ENCODE measurements at regions not wholly inside any gene's neighbourhood (a gene's known extent, or its start where the extent isn't known, plus 50 kb on each side); places are given as distances from the start of the nearest gene placed in this dataset.

DNA sequence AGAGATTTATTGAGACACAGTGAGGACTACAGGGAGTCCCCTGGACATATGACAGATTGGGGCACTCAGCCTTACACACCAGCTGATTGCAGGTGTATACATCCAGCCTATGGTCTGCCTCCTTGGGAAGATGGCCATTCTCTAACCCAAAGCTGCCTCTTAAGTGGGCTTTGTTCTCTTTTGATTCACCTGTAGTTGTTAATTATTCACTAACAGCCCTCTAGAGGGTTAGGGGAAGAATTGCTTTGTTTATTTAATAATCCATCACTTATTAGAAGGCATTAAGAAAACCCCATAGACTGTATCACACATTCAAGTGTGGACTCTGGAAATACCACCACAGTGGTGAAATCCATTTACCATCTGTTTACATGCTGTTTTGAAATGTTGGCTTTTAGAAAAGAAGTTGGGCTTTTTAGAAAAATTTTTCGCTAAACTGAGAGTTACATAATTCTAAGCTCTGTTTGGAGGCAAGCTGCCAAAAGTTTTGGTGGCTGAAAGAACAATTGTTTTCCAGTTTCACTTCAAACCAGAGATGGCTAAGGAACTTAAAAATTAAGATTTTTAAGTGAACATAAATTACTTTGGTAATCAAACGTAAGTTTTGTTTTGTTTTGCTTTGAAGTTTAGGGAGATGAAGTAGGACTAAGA, 379.1 kb downstream of the ADRA2A start:
- no peak for DNase-seq

DNA sequence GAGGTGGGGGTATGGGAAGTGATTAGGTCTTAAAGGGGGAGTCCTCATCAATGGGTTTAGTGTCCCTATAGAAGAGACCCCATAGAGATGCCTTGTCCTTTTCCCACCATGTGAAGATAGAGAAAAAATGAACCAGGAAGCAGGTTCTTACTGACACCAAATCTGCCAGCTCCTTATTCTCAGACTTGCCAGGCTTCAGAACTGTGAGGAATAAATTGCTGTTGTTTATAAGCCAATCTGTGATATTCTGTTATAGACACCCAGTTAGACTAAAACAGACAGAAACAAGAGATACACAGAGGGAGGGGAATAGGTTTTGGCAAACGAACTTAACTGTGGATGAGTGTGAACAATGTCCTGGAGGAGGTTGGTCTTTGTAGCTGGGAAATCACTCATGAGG, 381.4 kb downstream of the ADRA2A start:
- no peak for DNase-seq

DNA sequence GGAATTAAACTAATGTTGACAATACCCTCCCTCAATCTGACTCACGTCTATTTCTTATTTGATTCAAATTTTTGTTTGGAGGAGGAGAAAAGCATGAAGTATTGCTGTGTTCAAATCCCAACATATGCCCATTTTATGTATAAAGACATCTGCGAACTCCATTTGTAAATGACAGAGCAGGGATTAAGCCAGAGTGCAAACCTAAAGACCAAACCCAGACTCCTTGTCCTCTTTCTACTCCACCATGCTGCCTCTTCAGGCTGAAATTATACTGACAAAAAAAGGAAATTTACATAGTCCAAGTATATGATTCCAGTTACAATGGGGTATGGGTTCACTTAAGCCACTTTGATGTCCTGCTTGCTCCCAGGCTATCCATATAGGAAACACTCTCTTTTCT, 383.1 kb downstream of the ADRA2A start:
- DNase-seq = no peak

DNA sequence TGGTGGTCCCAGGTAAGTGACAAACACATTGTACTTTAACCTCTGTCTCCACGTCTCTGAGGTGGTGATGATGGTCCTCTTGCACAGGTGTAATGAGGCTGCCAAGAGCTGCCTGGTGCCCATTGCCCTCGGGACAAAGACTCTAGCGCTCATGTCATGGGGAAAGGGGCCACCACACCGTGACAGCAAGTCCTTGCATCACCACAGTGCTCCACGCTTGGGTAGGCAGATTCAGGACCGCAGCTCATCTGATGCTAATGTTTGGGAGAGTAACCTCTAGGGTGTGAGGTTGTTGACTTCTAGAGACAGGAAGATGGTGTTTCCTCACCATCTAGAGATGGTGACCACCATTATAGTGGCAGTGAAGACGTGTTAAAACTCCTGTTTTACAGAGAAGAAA, 395.6 kb downstream of the ADRA2A start:
- DNase-seq = no peak

DNA sequence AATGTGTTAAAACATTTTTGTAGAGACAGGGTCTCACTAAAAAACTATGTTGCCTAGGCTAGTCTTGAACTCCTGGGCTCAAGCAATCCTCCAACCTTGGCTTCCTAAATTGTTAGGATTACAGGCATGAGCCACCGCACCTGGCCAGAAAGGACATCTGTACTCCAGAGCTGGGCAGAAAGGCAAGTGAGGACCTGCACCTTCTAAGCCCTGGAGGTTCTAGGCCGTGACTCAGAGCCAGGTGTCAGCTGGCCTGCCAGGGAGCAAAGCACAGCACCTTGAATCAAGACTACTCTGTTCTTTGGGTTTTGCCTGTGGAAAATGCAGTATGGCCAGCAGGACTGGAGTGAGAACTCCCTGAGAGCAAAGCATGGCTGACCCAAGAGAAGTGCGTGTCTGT, 396.5 kb downstream of the ADRA2A start:
- DNase-seq = no peak

DNA sequence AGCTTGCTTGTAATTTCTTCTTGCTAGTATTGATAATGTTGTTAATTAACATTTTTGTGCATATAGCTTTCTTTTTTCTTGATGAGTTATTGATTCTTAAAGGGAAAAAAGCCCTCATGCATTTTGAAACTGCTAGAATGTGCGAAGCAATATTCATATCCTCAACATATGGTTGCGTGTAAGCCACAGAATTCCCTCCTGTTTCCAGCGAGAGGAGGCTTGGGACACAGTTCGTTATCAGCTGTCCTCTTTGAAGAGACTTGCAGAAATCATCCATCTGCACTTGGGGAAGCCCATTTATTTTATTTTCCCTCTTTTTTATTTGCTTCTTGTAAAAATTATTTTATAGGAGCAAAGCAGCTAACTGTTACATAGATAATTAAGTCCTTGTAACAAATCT, 398.0 kb downstream of the ADRA2A start:
- DNase-seq = no peak

DNA sequence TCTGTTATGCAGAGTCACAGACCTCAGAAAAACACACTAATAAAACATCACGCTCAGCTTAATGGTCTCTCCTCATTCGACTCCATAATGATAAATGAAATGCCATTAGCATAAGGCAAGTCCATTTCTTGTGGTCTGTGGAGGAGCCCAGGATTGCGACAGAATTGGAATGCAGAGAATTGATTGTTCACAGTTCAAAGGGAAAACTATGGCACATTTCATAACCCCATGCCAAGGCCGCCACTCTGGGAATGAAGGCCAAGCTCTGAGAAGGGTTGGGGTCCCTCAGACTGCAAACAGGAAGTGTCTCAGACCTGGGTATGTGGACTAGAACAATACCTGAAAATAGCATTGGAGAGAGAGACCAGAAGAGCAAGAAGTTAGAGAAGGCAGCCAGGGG, 398.9 kb downstream of the ADRA2A start:
- DNase-seq = no peak

DNA sequence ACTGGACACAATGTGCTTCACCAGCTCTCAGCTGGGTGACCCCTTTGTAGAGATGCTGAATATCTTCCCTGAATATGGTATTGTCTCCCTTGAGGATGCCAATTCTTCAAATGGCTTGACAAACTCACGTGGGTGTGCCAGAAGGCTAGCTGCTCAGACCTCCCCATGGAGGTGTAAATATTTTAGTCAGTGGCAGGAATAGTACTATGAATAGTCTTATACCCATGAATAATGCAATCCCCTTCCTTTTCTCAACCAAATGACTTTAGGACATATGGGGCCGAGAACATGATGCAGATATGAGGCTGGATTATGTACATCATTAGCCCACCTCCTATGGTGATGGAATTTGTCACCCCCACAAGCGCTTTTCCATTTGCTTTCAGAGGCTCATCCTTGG, 401.8 kb downstream of the ADRA2A start:
- no peak for DNase-seq

DNA sequence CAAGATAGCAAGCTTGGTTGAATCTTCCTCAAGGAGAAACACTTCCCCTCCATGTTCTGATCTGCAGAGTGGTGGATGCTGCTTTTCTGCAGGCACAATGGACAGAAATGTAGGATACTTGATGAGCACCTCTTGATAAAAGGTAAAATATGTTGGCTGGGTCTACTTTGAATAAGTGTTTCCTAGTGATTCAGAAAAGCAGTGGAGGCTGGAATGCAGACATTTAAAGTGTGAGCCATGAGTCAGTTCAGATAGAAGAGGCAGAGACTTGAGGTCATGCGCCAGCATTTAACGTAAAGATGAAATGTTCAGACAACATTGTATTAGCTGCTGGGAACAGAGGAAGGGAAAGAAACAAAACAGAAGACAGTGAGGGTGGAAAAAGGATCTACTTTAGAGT, 403.1 kb downstream of the ADRA2A start:
- no peak for DNase-seq

DNA sequence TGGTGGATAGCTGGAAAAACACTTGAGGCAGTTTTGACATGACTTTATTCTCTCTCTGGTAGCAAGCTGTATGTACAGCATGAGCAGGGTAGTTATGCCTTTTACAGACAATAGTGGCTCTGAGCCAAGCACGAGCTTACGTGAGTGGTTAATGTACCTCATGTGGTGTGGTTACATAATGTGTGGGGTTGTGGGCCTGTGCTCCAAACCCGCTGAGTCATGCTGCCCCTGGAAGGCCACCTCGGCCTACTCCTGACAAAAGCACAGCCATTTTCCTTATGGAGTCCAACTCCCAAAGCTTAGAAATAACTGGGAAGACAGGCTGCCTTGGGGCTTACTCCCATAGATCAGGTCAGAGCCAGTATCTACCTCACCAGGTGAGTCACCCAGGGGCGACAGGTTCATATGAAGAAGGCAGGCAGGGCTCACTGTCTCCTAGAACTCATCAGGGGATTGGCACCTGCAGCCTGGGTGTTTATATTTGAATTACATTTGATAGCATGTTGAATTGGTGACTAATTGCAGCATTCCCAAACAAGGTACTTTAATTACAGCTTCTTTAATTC, 404.5 kb downstream of the ADRA2A start:
- DNase-seq = no peak

DNA sequence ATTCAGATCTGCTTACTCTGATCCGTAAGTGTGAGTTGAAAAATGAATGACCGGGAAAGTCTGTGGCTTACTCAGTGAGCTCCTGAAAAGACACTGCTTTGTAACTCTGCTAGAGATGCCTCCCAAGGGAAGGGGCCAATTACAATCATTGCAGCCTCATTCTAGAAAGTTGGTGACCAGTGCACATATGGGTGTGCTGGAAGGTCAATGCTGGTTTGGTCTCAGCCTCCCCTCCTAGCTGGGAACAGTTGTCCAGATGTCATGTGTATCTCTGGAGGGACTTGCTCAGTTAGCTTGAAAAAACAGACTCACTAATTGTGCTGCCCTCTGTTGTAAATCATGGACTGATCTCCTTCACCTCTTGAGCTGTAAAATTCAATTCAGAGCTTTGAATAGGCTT, 405.0 kb downstream of the ADRA2A start:
- no peak for DNase-seq

DNA sequence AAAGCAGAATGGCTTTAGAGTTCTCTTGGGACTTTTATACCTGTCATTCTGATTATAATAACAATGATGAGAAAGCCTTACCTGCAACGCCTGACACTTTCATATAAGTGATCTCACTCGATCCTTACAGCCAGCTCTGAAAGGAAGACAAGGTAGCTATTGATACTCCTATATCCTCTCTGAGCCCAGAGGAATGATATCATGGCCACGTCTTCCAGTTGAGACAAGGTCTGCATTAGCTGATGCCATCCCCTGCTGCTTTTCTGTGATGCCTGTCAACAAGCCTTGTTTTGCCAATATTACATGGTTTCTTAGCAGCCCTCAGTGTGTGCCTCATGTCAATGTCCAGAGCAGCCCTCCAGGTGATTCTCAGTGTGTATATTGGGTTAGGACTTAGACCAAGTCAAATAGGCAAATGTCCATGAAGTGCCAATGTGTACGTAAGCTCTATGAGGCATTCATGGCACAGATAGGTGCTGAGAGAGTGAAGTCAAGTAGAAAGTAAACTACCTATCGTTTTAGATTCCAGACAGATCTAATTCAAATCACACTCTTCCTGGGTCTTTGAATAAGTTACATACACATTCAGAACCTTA, 405.9 kb downstream of the ADRA2A start:
- DNase-seq = no peak

DNA sequence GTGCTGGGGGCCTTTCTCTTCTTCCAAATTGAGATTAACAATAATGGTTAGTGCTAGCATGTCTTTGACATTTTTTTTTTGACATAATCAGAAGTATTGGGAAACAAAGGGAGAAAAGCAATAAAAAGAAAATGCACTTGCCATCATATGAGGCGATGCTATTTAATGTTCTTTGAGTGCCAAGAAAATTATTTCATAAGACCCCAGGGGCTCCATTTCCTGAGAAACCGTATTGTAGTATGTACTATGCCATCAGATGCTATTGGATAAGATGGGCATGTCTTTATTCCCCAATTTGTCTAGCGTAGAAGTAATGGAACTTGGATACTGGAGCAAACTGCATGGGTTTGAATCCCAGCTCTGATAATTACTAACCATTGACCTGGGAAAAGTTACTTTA, 408.9 kb downstream of the ADRA2A start:
- DNase-seq = no peak

DNA sequence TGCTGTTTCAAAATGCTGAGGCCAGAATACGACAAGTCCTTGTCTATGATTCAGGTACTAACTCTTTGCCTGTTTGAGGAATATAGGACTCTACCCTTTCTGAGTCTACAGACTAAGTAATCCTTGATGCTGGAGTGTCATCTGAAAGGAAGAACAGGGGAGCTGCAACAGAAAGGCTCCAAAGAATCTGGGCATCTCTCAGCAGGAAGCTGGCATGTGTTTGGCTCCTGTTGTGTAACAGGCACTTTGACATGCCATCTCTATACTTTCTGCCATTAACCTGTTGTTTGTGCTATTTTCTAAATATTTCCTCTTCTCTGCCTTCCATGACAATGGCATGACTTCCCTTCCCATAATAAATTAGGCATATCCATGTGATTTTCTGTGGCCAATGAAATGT, 409.5 kb downstream of the ADRA2A start:
- DNase-seq = no peak

DNA sequence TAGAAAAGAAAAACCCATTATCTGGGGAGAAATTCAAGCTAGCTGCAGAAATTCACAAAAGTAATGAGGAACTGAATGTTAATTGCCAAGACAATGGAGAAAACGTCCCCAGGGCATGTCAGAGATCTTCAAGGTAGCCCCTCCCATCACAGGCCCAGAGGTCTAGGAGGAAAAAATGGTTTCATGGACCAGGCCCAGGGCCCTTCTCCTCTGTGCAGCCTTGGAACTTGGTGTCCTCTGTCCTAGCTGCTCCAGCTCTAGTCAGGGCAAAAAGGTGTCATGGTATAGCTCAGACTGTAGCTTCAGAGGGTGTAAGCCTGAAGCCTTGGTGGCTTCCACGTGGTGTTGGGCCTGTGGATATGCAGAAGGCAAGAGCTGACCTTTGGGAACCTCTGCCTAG, 411.8 kb downstream of the ADRA2A start:
- no peak for DNase-seq

DNA sequence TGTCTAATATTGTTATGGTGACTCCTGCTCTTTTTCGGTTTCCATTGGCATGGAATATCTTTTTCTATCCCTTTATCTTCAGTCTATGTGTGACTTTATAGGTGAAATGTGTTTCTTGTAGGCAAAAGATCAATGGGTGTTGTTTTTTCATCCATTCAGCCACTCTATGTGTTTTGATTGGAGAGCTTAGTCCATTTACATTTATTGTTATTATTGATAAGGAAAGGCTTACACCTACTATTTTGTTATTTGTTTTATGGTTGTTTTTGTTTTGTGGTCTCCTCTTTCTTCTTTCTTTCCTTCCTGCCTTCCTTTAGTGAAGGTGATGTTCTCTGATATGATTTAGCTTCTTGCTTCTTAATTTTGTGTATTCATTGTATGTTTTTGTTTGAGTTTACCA, 414.3 kb downstream of the ADRA2A start:
- no peak for DNase-seq

DNA sequence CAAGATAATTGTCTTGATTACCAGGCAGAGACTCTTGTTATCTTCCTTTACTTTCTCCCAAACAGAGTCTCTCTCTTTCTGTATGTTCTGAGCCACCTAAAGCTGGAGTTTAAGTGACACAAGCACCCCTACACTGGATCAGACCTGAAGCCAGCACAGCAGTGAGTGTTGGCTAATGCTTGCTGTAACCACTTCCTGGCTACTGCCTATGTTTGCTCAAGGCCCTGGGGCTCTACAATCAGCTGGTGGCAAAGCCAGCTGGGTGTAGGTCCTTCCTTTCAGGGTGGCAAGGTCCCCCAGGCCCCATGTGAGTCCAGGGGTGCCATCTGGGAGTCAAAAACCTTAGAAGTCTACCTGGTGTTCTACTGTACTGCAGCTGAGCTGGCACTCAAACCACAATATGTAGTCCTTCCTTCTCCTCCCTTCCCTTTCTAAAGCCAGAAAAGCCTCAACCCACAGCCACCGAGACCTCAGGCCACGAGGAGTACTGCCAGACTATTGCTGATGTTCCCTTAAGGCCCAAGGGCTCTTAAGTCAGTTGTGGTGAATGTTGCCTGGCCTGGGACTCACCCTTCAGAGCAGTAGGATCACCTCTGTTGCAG, 416.3 kb downstream of the ADRA2A start:
- no peak for DNase-seq

DNA sequence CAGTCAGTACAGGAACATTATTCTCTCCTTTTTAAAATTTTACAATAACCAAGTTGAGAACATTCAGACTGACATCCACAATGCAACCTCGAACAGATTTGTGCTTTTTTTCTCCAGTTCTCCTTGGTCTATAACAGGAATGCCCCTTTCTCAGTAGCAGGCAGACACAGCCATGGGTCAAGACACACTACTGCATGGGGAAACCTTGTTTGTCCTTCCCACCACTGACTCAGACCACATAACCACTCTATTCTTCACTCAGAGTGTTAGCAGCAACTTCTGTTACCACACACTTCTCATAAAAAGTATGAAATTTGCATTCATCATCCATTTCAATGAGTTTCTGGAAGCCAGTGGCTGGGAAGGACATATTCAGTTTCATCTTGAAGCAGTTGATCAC, 421.7 kb downstream of the ADRA2A start:
- no peak for DNase-seq

DNA sequence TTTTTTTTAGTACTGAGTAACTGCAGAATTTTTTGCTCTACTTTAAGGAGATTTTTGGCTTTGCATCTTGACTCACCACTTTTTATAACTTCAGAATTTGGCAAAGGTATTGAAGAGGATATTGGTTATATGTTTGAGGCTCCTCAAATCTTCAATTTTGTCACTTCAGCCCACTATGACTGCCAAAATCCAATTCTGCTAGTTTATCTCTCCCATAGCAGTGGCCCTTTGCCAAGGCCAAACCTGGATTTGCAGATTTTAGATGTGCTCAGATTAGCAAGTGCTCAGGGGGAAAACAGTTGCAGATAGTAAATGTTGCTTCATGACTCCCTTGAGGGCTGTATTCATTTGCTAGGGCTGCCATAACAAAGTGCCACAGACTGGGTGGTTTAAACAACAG, 427.5 kb downstream of the ADRA2A start:
- DNase-seq = no peak

DNA sequence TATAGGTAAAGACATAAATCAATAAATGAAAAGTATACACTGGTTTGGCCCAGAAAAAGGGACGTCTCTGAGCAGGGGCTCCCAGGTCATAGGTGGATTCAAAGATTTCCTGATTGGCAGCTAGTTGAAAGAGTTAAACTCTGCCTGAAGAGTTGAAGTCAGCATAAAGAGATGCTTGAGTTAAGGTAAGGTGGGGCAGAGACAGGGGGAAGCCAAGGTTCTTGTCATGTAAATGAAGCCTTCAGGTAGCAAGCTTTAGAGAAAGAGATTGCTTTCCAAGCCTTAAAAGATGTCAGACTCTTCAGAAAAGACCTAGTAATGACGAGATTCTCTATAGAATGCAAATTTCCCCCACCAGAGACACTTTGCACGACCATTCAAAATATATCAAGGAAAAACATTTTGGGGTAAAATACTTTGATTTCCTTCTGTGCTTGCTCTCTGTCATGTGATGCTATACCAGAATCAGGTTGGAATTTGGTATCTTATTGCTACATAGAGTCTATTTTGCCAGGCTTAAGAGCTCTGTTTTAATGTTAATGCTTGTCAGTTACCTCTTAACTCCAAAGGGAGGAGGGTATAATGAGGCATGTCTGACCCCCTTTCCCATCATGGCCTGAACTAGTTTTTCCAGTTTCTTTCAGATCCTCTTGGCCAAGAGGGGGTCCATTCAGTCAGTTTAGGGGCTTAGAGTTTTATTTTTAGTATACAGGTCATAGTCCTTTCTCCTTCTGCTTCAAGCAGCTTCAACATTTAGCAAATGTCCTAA, 429.6 kb downstream of the ADRA2A start:
- no peak for DNase-seq

DNA sequence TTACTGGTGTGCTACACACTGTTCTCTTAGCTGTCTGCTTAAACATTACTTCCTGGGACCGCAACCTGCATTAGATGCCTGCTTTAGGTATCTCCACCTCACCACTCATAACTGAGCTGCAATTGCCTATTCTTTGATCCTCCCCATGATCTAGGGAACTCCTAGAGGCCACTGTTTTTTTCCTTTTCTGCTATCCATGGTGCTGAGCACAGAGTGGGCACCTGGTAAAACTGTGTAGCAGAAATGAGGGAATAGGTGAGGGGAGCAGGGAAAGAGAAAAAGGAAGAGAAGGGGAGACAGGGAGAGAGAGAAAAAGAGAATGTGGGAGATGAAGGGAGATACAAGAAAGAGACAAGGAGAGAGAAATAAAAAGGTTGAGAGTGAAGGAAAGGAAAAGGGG, 434.9 kb downstream of the ADRA2A start:
- no peak for DNase-seq

DNA sequence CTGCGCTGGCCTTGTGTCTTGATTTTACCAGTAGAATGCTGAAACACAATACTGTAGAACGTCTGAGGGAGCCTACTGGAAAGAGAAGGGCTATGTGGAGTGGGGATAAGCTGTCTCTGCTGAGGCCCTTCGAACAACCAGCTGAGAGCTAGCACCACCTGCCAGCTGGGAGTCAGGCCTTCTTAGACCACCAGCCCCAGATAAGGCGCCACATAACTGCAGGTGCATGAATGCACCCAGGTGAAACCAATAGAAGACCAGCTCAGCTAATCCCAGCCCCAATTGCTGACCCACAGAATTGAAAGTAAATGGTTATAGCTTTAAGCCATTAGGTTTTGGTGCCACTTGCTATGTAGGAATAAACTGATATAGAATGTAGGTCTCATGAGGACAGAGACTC, 438.4 kb downstream of the ADRA2A start:
- no peak for DNase-seq

DNA sequence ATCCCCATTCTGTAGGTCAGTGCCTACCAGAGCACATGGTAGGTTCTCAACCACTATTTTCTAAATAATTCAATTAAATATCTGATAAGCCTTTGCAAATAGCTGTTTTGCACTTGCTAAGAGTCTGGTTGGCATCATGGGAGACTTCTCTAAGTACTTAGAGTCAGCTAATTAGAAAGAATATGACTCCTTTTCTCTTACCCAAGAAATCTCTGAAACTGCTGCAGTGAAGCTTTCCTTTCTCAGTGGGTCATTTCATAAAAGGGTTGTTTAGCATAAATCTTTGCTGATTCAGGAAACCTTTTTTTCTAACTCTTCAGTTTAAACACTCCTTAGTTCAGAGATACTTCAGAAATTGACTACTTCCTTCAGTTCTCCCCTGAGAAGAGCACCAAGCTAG, 438.9 kb downstream of the ADRA2A start:
- DNase-seq = no peak

DNA sequence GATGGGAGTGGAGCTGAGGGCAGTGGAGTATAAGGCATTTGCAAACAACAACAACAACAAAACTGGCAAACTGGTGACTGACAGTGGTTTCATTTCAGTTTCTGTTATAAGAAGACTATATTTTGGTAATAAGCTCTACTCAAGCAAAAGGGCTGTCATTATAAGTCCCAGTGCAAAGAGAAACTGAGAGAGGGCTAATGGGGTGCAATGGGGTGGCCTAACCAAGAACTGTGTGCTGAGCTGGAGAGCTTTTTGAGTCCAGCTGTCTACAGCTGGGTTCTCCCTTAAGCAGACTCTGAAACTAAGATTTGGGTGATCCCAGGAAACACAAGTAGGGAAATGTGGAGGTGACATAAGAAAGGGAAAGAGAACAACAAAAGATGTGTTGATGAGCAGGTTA, 439.3 kb downstream of the ADRA2A start:
- no peak for DNase-seq

Measured in stimulated activated CD4-positive, alpha-beta T cell treated with anti-CD3 and anti-CD28 coated beads, Interleukin-2, amount 100 ng/mL, for 48 hours (primary cell).